H1 (cell line): ENCODE measurements at regions not wholly inside any gene's neighbourhood (a gene's known extent, or its start where the extent isn't known, plus 50 kb on each side); places are given as distances from the start of the nearest gene placed in this dataset.

Experiments used
- CEBPB ChIP-seq: IDR thresholded peaks from 2 replicates; pipeline ENCODE4 v1.6.1; 2012; ENCODE audit warnings: low read depth, low read length
- CHD2 ChIP-seq: IDR thresholded peaks from 2 replicates; pipeline ENCODE4 v1.6.1; 2012; ENCODE audit warnings: low read length, improper control_type of control experiment

DNA sequence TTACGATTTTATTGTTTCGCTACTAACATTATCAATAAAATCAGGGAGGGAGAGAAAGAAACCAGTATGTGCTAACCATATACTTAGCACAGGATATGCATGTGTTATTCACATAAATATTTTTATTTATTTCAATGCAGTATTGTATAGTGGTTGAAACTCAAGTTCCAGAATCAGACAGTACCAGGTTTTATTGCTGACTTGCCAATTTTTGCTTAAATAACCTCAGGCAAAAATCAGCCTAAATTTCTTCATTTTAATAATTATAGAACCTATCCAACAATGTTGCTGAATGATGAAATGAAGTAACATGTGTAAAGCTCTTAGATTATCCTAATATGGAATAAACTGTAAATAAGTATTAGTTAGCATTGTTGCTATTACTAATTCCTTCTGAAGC, 61.4 kb upstream of the LRRC7 start:
- TF ChIP-seq CHD2: no peak
- TF ChIP-seq CEBPB: no peak
